HCEC 1CT (cell line): ENCODE measurements at regions not wholly inside any gene's neighbourhood (a gene's known extent, or its start where the extent isn't known, plus 50 kb on each side); places are given as distances from the start of the nearest gene placed in this dataset.
"Not testable (repeated sequence)": the region's sequence is repeated elsewhere in the genome, so short reads cannot be mapped to it uniquely, and the experiment has no call there.

ENCODE experiments used
- DNase-seq: peaks from one replicate; pipeline ENCODE4 v3.0.0-alpha.2; 2017

DNA sequence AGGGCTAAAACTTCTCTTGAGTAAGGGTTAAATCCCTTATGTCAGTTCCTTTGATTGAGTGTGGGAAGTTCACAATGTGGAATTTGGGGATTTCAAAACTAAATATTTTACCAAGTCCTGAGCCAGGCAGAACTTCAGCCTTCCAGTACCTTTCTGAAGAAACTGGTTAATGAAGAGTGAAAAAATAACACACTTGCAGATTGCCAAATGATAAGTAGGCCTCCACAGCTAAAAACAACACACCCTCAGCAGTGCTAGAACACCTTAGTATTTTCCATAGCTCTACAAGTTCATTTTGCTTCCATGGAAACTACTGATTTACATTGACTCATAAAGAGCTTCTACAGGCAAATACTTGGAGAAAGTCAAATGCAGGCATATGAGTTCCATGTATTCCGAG lies 326.8 kb downstream of the ZNF674 start:
- DNase-seq, result no peak

DNA sequence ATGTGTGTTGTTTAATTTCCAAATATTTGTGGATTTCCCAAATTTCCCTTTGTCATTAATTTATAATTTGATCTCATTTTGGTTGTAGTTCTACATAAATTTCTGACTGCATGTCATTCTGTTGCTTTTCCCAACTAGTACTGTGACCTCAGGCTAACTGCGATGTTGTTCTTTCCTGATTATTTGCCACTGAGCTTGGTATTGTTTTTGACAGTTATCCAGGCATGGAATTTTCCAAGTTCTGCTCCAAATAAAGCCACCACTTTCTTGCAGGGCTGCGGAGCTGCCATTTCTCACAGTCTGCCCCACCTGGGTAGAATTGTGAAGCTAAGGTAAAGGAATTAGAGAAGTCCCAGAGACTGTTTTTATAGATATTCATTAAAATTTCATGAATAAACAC lies 328.8 kb downstream of the ZNF674 start:
- DNase-seq, result no peak

DNA sequence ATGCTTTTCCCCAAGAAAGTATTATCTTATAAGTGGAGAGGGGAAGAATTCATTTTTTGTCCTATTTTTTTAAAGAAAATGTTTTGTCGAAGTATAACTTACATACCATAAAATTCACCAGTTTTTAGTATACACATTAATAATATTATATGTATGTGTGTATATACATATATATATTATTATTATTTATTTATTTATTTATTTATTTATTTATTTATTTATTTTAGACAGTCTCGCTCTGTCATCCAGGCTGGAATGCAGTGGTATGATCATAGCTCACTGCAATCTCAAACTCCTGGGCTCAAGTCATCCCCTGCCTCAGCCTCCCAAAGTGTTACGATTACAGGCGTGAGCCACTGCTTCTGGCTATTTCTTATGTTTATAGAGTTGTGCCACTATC lies 334.1 kb downstream of the ZNF674 start:
- DNase-seq, result no peak

DNA sequence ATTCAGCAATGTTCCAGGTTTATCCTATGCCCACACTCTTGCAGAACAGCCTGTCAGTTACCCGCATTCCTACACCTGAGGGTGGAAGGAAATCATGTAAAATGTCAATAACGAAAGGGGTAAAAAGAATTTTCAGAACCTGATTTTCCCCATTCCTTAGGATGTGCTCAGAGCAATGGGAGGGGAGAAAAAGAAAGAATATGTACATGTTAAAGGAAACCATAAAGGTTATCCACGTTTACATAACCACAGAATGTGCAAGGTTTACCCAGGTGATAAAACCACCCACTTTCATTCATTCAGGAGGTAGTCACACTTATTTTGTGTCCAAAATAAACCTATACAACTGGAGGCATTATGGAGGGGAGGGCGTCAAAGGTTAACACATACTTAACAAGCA lies 335.5 kb downstream of the ZNF674 start:
- DNase-seq, result no peak

DNA sequence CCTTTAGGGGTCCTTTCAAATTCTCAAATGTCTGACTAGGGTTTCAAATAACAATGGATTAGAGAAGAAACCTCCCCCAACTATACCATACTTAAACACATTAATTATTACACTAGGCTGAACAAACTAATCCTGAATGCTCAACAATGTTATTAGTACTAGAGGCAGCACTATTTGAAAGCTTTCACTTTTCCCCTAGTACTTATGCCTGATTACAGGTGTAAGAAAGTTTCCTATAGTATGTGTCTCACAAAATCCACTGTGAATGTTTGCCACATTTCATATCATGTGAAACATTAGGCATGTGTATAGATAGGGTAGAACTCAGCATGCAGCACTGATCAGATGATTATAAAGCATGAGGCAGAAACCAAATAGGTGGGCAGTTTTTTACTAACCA lies 336.2 kb downstream of the ZNF674 start:
- no peak for DNase-seq

DNA sequence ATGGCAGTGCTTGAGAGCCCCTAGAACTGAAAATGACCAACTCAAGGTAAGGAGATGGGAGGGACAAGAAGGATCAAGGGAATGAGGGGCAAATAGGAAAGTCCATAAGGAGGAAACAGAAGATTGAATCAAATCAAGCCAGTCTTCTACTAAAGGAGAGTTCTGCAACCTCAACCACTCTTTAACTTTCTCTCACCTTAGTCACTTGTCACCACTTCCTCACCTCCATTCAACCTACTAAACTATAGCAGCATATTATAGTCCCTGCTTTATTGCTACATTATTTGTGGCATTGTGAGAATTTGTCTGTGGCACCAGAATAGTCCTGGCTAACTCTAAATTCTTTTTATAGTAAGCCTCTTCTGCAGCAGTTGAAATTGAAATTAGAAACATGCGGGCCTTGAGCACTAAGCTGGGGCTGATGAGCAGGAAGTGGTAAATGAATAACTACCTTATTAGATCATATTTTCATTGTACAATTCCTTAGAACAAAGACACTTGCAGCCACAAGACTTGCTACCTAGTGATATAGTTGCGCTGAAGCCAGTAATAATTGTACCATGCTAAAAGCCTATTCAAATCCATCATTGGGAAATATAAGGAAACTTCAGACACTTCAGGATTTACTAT lies 336.9 kb downstream of the ZNF674 start:
- no peak for DNase-seq

DNA sequence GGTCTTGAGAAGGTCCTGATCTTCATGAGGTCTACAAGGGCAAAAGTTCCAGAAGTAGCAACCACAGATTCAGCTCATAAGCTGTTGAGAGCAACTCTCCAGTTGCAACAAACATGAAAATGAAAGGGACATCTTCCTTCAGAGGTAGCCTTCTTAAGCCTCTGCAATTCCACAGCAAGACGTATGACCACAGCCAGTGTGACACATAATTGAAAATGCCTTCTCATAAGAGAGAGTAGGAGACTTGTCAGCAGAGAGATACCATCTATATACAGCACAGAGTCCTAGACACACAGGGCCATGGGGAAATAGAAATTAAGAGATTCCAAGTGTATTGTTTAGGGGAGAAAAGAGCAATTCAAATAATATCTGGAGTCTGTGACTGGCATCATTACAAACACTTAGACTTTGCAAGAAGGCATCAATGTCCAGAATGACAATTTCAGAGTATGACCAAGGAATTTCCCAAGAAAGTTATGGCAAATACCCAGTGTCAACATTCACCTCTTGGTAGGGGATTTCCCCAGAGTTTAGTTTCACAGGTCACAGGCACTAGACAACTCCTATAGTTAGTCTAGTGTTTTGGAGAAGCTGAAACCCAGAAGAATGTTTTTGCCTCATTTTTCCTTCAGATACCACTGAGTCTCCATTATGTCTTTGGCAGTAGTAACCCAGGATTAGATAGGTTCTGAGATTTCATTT lies 340.3 kb downstream of the ZNF674 start:
- DNase-seq, result no peak

DNA sequence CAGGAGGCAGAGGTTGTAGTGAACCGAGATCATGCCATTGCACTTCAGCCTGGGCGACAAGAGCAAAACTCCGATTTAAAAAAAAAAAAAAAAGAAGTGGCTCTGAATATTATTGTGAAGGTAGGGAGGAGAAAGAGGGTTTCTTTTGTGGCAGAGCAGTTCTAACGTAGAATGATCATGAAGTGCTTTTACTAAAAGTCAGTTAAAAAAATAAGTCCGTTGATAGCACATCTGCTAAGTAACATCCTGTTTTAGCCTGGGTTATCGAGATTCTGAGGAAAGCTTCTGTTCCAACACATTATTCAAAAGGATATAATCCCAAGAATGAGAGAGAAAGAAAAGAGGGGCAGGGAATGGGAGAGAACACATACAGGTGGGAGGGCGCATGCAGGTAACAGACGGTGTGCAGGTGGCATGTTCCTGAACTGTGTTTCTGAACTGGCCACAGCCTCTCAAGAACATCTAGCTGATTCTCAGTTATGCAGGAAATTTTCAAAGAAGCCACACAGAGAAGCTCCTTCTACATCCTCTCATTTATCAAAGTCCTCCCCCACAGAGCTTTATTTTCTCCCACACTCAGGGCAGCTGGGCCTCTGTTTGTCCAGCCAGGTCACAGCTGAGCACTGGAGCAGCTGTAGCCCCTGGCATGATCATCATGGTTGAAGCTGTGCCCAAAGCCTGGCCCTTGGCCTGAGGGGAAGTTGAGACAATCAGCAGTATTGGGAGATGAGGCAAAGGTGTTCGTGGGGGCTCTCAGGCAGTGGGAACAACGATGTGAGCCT lies 342.3 kb downstream of the ZNF674 start:
- DNase-seq, result no peak

DNA sequence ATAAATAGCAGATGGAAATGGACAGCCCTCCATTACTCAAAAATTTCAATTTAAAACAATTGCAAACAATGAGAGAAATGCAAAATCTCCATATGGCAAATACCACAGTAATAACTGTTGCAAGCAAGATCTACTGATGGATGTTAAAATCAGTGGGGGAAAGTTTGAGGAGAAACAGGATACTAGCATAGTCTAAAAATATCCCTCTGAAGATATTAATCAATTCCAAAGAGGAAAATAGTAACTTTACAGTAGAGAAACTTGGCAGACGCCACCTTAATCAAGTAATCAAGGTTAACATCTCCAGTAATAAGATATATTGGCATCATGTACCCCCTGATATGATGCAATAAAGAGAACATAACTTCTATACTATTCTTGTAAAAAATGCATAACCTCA lies 344.8 kb downstream of the ZNF674 start:
- no peak for DNase-seq

DNA sequence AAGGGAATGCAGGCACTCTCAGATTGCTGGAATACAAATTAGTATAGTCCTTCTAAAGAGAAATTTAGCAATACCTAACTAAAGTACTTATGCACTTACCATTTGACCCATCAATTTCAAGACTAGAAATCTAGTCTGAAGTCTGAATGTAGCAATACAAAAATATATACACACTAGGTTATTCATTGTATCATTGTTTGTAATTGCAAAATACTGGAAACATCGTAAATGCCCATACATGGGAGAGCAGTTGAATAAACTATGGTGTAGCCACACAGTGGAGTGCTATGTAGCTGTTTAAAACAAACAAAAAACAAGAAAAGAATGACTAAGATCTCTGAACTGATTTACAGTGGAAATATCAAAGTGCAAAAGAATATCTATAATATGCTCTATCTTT lies 346.4 kb downstream of the ZNF674 start:
- DNase-seq, result no peak

DNA sequence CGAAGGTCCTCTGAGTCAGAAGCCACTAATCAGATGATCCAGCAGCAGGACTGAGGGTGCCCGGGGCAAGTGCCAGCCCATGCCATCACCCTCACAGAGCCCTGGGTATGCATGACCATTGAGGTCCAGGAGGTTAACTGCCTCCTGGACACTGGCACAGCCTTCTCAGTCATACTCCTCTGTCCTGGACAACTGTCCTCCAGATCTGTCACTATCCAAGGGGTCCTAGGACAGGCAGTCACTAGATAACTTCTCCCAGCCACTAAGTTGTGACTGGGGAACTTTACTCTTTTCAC lies 358.5 kb downstream of the ZNF674 start:
- not testable (repeated sequence) for DNase-seq

DNA sequence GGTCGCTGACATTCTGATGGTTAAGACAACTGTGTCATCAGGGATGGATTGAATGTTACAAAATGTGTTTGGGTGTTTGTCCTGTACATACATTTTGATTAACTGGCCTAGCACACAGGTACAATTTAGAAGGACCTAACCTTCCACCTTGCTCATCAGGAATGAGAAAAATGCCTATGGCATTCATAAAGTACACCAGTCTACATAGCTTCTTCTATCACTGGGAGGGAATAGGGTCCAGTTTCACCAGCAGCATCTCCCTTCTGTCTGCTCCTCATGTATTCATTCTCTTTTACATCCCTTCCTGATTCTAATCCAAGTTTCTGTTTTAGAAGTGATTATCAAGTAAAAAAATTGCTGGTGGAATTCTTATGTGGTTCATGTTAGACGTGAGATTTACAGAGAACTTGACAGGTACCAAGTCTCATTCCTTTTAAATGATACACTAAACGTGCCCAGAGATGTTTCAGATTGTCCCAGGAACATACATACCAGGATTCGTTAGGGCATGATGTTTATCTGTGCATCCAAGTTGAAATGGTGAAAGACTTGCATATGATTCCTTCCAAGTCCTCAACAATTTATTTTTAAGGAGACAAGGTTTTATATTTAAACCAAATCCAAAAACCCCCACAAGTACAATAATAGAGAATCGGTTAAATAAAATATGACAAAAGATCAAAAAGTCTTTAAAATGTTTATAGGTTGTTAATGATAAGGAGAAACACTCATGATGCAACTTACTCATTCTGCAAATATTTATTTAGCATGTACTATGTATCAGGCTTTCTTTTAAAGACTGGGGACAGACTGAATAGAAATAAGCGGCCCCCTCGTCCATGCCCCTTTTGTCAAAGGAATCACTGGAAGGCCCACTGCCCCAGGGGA lies 359.1 kb downstream of the ZNF674 start:
- DNase-seq, result no peak

DNA sequence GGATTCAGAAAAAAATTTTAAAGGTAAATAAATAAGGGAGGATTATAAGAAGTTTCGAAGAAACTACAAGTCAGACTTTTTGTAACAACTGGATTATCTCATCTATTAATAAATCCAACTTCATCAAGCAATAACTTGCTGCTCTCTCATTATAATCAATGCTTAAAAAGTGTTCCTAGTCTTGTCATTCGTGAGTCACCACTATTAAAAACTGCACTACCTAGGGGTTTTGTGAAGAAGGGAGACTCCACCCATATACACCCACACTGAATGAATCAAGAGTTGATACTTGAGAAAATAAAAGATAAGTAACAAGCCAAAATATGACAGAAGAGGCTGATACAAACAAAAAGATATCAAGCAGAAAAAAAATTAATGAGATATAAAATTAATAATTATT lies 360.5 kb downstream of the ZNF674 start:
- DNase-seq, result no peak

DNA sequence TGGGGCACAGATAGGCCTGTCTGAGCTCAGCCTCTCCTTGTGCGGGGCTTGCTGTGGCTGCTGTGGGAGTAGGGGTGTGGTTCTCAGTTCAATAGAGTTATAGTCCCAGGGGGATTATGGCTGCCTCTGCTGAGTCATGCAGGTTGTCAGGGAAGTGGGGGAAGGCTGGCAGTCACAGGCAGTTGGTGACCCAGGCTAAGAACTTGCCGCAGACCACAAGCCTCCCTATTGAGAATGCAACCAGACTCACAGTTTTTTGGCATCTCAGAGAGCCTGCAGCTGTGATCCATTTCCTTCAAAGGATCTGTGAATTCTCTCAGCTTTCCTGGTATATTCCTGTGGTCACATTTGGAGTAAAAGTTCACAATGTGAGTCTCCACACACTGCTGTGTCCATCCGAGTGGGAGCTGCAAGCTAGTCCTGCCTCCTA lies 364.9 kb downstream of the ZNF674 start:
- no peak for DNase-seq

DNA sequence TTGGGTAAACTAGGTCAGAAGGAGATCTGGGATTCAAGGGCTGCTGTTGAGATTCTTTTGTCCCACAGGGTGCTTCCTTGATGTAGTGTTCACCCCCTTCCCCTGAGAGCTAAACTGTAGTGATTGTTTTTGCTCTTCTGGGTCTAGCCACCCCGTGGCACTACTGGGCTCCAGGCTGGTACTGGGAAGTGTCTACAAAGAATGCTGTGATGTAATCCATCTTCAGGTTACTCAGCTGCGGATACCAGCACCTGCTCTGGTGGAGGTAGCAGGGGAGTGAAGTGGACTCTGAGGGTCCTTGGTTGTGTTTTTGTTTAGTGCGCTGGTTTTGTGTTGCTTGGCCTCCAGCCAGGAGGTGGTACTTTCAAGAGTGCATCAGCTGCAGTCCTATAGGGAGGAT lies 365.5 kb downstream of the ZNF674 start:
- DNase-seq, result no peak

DNA sequence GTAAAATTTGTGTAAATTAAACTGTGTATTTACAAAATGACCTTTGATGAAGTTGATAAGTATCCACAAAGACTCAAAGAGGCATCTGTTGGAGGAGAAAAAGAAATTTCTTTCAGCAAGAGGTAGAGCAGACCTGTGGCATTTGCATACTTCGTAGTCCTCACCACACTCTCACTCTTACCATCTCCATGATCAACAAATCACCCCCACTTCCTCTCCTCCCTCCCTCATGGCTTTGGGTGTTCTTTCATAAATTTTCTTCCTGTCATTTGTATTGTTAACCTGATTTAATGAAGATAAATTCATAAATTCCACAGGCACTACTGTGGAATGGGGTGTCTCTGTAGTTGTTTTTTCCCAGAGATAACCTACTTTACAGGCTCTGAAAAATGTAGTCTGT lies 366.5 kb downstream of the ZNF674 start:
- DNase-seq, result no peak

DNA sequence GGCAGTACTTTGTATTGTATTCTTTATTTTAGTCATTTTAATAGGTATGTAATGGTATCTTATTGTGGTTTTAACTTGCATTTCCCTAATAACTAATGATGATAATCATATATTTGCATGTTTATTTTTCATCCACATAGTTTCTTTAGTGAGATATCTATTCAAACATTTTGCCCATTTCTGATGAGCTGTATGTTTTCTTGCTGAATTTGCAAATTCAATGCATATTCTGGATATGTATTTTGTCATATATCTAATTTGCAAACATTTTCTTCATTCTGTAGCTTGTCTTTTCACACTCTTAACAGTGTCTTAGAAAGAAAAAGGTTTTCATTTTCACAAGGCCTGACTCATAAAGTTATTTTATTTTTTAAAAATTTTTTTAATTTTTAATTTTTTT lies 372.1 kb downstream of the ZNF674 start:
- no peak for DNase-seq

DNA sequence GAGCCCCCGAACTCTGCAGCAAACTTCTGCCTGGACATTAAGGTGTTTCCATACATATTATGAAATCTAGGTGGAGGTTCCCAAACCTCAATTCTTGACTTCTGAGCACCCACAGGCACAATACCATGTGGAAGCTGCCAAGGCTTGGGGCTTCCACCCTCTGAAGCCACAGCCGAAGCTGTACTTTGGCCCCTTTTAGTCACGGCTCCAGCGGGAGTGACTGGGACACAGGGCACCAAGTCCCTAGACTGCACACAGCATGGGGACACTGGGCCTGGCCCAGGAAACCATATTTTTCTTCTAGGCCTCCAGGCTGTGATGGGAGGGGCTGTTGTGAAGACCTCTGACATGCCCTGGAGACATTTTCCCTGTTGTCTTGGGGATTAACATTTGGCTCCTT lies 373.8 kb downstream of the ZNF674 start:
- DNase-seq, result not testable (repeated sequence)

DNA sequence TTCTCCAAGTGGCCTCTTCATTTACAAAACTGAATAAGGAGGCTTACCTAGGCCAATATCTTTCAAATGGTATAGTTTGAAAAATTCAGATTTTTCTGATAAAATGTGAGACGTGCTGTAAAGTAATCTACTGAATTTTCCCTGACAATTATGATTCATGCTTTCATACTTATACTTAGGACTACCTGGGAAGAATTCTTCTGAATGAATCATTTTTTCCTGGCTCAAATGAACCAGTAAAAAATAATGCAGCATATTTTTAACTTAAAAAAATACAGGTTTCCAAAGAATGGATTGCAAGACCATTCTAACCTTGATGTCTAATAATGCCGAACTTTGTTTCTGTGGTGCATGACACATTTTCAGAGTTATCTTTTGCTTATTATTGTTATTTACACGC lies 375.4 kb downstream of the ZNF674 start:
- DNase-seq, result no peak

DNA sequence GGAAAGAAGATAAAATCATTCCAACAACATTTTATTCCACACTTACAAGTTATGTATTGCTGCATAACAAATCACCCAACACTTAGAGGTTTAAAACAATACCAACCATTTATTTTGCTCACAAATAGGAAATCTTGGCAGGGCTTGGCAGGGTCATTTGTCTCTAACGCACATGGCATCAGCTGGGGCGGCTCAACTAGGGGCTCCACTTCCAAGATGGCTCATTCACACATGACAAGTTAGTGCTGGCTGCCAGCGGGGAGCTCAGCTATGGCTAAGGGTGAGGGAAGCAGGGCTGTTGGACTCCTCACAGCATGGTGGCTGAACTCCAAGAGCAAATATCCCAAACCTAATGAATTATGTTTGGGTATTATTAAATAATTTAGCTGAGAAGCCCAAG lies 377.0 kb downstream of the ZNF674 start:
- DNase-seq, result no peak

DNA sequence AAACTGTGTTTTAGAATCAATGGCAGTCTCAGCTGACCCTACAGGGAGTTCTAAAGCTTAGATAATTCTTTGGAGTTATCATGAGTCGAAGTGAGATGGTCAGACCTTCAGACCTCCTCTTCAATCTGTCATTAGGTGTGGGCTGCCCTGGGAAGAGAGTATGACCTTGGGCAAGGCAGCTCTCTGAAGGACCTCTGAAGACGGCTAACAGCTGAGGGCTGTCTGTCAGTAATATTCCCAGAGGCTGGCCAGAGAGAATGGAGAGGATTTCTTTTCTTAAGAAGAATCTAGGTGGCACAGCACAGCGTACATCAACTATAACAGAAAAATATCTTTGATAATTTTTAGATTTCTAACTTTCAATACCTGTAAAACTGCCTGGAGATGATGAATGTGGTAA lies 379.4 kb downstream of the ZNF674 start:
- no peak for DNase-seq

DNA sequence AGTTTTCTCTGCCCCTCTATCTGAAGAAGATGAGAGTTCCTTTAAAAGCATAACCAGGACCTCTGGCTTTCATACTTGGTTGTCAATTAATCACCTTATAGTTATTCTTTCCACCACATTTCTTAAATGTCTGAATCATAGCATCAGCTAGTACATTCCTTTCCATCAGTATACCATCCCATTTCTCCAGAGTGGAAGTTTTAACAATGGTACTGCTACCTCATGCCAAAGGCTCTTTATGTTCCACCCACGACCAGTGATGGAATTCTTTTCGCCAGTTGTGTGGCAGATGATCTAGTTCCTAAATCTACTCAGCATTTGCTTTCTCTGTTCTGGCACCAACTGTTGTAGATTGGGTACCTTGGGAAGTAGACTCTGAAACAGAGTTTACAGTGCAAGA lies 379.8 kb downstream of the ZNF674 start:
- DNase-seq, result peak; percentile 27

DNA sequence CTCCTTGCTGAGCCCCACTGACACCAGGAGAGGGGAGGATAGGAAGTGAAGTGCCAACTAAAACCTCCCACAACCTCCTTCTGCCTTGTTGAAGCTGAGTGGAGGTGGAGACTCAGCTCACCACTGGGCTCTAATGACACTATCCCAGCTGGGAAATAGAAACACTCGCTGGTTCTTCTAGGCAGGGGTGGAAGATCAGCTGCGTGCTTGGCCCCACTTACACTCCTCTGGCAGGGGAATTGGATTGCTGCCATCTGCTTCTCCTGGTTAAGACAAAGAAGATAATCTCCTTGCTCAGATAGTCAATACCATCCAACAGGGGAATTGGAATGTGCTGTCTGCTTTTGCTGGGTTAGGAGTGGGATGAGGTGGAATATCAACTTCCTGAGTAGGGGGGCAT lies 392.5 kb downstream of the ZNF674 start:
- DNase-seq, result no peak
